HG02623 (cell line): ENCODE measurements at regions not wholly inside any gene's neighbourhood (a gene's known extent, or its start where the extent isn't known, plus 50 kb on each side); places are given as distances from the start of the nearest gene placed in this dataset.

Experiments
- ATAC-seq: cut with Tn5 transposase; IDR thresholded peaks from one replicate; pipeline ENCODE4 v1.9.1; 2021; ENCODE audit warnings: moderate library complexity; ENCODE audit not compliant: unreplicated experiment

- no peak for ATAC-seq
Measured at GRCh38 chr3:16050641-16051467, 123.6 kb upstream of the GALNT15 start.

- ATAC-seq, result no peak
Measured at GRCh38 chr3:16051691-16052090, 122.8 kb upstream of the GALNT15 start.

- no peak for ATAC-seq
Measured at GRCh38 chr3:16052964-16053363, 121.5 kb upstream of the GALNT15 start.

GRCh38 chr3:16053794-16054193, 120.7 kb upstream of the GALNT15 start:
- no peak for ATAC-seq

GRCh38 chr3:16055606-16056211, 118.8 kb upstream of the GALNT15 start:
- no peak for ATAC-seq

- ATAC-seq, result no peak
Measured at GRCh38 chr3:16056217-16056616, 118.3 kb upstream of the GALNT15 start.

- no peak for ATAC-seq
Measured at GRCh38 chr3:16058521-16058920, 116.0 kb upstream of the GALNT15 start.

GRCh38 chr3:16059081-16059537, 115.4 kb upstream of the GALNT15 start:
- ATAC-seq, result no peak

GRCh38 chr3:16059711-16060357, 114.6 kb upstream of the GALNT15 start:
- no peak for ATAC-seq

GRCh38 chr3:16060358-16060852, 114.1 kb upstream of the GALNT15 start:
- no peak for ATAC-seq

GRCh38 chr3:16060945-16061344, 113.5 kb upstream of the GALNT15 start:
- no peak for ATAC-seq

- ATAC-seq, result no peak
Measured at GRCh38 chr3:16061491-16061890, 113.0 kb upstream of the GALNT15 start.

- ATAC-seq, result no peak
Measured at GRCh38 chr3:16063603-16064002, 110.9 kb upstream of the GALNT15 start.

- ATAC-seq, result no peak
Measured at GRCh38 chr3:16064642-16065414, 109.7 kb upstream of the GALNT15 start.

- no peak for ATAC-seq
Measured at GRCh38 chr3:16066545-16066944, 107.9 kb upstream of the GALNT15 start.

- no peak for ATAC-seq
Measured at GRCh38 chr3:16066975-16067374, 107.5 kb upstream of the GALNT15 start.

GRCh38 chr3:16067837-16068471, 106.5 kb upstream of the GALNT15 start:
- ATAC-seq, result no peak

GRCh38 chr3:16069149-16069922, 105.1 kb upstream of the GALNT15 start:
- no peak for ATAC-seq

- no peak for ATAC-seq
Measured at GRCh38 chr3:16070707-16071106, 103.8 kb upstream of the GALNT15 start.

- no peak for ATAC-seq
Measured at GRCh38 chr3:16071206-16071605, 103.3 kb upstream of the GALNT15 start.
